GM18507 (cell line): ENCODE measurements at regions not wholly inside any gene's neighbourhood (a gene's known extent, or its start where the extent isn't known, plus 50 kb on each side); places are given as distances from the start of the nearest gene placed in this dataset.
A peak's percentile ranks its signal among the peaks of the same experiment; 100 is the strongest.

Experiments used
- DNase-seq: peaks from one replicate; pipeline ENCODE4 v3.0.0; 2011; ENCODE audit warnings: low read depth; ENCODE audit not compliant: insufficient read length; ENCODE audit errors: extremely low spot score
- FAIRE-seq: peaks from 2 replicates; lab custom pipeline; 2011; peaks lifted over from hg19 to GRCh38; lab: Jason Lieb, UNC

DNA sequence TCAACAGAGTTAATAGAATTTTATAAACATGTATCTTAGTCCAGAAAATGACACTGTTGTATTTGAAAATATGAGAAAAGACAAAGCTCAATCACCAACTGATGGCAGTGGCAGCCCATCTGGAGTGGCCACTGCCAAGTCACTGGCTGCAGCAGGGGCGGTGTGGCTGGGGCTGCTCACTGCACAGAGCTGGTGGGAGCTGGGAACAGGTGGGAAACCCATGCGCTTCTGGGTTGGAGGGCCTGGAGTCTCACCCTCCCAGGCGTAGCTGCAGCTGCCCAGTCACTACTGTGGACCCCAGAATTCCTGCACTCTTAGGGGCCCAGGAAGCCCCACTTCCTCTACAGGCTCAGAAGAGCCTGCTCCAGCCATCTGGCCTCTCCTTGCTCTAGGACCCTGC lies 251.8 kb upstream of the NDST4 start:
- FAIRE-seq (no peak), DNase-seq (no peak)

DNA sequence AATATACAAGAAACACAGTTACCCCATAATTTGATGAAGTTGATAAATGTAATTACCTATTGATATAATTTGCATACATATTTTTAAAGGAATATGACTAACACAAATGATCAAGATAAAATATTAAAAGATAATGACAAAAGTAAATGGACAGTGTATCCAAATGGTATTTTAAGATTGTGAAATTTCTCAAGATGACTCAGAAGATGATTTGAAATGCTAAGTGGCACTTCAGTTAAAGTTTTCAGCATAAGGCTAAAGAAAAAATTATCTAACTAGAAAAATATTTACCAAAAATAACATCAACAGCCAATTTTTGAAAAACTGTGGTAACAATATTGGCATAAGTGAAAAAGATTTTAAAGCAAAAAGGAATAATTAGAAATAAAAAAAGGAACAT lies 248.4 kb upstream of the NDST4 start:
- DNase-seq (no peak), FAIRE-seq (no peak)

DNA sequence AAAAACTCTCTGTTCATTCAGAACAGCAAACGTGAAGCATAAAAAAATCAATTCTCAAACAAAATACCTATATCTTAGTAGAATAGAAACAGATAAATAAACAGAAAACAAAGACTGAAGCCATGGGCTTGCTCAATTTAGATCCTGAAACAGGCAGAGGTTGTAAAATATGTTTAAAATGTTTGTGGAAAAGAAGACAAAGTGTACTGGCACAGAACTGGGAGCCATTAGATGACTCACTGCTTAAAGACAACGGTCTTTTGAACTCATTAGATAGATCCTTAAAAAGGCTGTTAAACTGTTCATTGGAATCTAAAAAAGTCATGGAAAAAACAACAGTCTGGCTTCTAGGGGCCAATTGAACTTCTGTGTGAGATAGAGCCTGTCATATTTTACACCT lies 247.0 kb upstream of the NDST4 start:
- no peak for DNase-seq

DNA sequence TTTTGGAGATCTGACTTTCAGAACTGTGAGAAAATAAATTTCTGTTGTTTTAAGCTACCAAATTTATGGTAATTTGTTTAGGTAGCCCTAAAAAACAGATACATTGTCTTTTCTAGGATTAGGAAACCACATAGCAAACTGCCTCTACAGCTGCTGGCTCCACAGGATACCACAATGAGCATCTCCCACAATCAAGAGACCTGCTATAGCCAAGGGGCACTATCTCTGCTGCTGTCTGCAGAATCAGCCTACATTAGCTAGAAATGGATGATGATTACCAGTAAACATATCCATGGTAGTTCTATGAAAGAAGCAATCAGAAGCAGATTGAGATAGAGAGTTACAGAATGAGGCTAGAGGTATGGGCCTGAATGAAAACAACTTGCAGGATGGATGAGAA lies 244.4 kb upstream of the NDST4 start:
- no peak for DNase-seq
- no peak for FAIRE-seq

More for the DNA sequence above, 247.0 kb upstream of the NDST4 start:
- no peak for FAIRE-seq

DNA sequence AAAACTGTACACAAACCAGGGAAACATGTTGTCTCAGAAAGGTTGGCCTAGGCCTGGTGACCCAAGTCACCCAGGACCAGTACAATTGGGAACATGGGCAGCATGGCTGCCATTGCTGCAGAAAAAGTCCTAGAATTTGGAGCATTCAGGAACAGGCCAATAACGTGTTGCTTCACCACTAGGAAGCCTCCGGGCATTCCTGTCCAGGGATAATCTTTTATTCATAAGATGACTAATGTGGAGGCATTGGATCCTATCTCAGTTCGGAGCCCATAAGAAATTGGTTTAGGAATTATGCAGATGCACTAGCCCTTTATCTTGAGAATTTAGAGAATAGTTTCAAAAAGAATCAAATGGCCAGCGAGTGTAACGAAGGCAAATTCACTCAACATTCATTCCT lies 242.8 kb upstream of the NDST4 start:
- DNase-seq: no peak
- no peak for FAIRE-seq

DNA sequence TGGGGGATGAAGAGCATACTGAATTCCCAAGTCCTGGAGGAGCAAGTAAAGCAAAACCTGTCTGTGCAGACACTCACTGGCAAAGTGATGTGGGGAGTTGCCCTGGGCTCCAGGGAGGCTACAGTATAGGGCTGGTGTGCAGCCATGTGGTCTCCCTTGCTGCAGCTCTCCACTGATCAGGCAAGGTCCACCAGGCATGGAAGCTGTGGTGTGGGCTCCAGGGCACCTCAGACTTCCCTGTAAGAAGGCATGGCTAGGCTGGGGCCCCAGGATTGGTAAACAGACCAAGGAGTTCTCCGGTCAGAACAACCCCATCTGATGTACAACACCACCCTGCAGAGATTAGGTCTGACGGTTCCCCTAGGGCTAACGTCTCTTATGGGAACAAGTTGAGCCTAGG lies 241.9 kb upstream of the NDST4 start:
- DNase-seq (no peak), FAIRE-seq (no peak)

DNA sequence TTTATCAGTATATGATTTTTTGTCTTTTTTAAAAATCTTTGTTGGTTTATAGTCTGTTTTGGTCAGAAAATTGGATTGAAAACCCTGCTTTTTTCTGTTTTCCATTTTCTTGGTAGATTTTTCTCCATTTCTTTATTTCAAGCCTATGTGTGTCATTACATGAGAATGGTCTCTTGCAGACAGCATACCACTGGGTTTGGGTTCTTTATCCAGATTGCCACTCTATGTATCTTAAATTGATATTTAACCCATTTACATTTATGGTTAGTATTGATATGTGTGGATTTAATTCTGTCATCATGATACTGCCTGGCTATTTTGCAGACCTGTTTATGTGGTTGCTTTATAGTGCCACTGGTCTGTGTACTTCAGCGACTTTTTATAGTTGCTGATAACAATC lies 239.9 kb upstream of the NDST4 start:
- DNase-seq: no peak
- FAIRE-seq: no peak

DNA sequence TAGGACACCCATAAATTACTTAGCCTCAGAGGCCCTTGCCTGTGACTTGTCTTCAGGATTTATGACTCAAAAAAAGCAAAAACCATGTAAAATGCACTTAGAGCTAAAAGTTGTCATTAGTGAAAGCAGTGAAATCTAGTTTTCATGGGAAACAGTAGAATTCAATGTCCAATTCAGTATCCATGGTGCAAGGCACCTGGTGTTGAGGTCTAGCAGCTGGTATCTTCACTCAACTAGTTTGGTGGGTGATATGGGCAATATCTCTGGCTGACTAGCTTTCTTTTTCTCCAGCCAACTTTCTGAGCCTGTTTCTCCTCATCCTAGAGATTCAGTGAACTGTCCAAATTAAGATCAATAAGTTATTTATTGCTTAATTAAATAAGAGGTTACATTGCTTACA lies 229.8 kb upstream of the NDST4 start:
- DNase-seq (no peak), FAIRE-seq (no peak)

DNA sequence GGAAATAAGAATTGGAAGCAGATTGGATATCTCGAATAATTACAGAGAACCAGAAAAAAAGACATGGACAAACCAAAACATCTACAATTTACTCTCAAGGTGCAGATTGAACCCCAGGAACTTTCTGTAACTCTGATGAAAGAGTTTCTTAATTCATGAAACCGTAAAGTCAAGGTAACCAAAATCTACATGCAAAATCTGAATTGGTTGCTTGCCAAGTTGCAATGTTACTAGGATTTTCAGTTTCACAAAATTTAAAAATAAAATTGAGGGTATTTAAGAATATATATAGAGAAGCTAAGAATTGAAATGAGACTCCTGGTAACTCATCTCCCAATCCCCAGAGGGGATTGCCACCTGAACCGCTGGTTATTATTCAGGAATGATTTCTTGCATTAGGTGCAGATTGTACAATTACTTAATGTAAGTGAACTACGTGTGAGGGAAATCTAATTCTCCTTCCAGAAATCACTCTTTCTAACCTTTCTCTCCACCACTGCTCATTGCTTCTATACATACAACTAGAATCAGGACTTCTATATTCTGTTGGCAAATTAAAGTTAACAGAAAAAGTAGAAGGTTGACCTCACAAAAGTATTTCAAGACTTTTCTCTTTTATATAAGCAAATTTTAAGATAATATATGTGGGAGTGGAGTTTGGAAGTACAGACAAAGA lies 221.5 kb upstream of the NDST4 start:
- DNase-seq (no peak), FAIRE-seq (peak; percentile 29)

DNA sequence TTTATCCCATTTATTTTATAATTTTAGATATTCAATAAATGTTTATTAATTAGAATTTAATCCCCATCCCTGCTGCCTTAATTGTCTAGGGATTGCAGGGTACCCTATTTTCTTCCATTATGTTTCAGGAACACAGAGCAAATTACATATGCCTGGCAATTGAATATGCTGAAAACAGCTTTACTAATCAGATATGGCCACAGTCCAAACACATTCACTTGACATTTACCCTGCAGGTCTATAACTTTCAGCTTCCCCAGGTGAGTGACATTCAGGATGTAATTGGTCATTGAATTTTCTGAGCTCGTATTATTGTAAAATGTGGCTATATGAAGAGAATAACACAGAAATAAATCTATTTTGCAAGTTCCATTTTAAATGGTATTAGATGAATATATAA lies 218.7 kb upstream of the NDST4 start:
- FAIRE-seq: no peak
- no peak for DNase-seq

DNA sequence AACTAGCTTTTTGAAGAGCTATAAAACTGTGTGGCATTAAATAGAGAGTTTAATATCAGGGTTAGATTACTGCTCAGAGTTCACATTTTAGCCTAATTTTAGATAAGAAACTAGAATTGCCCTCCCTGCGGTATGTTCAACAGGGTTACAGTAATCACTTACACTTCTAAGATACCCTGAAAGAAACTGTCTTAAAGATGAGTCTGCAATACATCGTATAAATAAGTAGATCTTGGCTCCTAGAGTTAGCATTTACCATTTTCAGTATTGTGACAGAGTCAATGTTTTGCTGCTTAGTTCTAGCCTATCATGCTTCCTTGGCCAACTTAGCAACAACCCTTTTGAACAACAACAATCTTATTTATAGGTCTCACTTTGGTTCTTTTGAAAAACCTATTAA lies 217.8 kb upstream of the NDST4 start:
- DNase-seq (no peak), FAIRE-seq (no peak)

DNA sequence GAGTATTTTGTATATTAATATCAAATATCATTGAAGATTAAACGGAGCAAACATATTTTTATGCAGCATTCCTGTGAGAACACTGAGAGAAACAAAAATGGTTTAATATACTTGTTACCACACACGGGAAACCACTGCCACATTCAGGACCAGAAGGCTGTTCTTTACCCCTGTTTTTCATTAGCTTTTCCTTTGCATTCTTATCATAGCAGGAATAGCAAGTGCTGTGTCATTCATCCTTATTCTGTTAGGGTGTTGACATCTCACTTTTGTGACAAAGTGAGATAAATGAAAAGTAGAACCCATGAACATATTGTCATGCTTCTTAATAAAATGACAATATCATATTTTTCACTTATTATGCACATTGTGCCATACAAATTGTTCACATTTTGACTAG lies 212.4 kb upstream of the NDST4 start:
- FAIRE-seq: no peak
- DNase-seq: no peak

DNA sequence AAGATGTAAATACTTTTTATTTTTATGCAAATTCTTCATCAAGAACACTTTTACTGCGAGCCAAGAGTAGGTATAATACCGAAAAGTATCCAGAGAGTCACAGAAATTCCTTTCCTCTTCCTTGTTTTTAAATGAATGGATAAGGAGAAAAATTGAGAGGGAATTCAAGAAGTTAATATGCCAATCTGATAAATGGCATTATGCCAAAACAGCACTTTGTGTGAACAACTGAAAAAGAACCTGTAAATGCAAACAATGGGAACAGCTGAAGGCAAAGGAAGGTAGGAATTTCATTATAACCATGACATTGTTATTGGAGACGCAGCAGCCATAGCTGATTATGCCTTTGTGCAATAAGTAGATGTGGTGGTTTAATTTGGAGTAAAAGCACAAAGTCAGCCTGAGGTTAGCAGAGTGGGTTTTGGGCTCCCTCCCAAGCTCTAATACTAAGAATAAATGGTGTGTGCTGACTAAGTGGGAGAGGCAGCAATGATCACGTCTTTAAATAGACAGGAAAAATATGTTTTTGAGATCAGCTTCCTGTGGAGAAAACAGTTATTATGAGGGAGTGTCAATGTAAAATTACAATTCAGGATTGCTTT lies 209.8 kb upstream of the NDST4 start:
- FAIRE-seq: no peak

DNA sequence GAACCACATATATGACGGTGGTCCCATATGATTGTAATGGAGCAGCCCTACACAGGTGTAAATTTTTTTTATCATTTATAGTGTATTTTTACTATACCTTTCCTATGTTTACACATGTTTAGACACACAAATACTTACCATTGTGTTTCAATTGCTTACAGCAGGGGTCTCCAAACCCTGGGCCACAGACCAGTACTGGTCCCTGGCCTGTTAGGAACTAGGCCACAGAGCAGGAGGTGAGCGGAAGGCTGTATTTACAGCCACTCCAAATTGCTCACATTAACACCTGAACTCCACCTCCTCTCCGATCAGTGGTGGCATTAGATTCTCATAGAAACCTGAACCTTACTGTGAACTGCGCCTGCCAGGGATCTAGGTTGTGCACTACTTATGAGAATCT lies 201.8 kb upstream of the NDST4 start:
- FAIRE-seq: no peak
- DNase-seq: no peak

More for the DNA sequence above, 209.8 kb upstream of the NDST4 start:
- DNase-seq: no peak

DNA sequence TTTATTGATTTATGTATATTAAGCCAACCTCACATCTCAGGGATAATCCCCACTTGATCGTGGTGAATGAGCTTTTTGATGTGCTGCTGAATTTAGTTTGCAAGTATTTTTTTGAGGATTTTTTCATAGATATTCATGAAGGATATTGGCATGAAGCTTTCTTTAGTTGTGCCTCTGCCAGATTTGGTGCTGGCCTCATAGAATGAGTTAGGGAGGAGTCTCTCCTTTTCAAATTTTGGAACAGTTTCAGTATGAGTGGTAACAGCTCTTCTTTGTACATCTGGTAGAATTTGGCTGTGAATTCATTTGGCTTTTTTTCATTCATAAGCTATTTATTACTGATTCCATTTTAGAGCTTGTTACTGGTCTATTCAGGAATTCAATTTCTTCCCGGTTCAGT lies 197.2 kb upstream of the NDST4 start:
- FAIRE-seq (no peak), DNase-seq (no peak)

DNA sequence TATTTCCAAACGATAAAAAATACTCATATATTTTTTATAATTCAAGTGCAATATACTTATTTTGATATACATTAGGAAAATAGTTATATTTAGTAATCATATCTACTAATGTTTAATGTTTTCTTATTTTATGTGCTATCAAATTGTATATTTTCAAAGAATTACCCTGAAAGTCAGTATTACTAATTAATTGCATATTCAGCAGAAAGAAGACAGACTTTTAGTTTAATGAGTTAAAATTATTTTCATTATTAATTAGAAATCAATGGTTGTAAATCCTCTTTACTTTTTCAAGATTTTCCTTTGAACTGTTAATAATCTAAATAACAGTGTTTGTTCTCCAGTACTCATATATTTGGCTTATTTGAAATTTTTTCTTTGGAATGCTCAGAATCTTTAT lies 181.3 kb upstream of the NDST4 start:
- DNase-seq (no peak), FAIRE-seq (no peak)

DNA sequence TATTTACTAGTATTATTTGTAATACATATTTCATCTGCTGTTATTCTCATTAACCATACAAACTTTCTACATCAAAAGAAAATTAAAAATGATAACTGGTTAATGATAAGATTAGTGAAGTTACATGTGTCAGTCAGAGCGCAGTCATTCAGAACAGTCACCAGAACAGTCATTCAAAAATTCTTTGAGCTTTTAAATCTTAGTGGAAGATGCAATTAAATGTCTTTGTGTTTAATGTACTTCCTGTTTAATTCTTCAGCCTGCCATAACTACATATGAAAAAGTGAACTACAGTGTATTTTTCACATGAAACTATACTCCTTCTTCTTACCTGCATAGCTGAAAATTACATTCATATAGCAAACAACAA lies 179.7 kb upstream of the NDST4 start:
- DNase-seq: no peak
- FAIRE-seq: no peak

DNA sequence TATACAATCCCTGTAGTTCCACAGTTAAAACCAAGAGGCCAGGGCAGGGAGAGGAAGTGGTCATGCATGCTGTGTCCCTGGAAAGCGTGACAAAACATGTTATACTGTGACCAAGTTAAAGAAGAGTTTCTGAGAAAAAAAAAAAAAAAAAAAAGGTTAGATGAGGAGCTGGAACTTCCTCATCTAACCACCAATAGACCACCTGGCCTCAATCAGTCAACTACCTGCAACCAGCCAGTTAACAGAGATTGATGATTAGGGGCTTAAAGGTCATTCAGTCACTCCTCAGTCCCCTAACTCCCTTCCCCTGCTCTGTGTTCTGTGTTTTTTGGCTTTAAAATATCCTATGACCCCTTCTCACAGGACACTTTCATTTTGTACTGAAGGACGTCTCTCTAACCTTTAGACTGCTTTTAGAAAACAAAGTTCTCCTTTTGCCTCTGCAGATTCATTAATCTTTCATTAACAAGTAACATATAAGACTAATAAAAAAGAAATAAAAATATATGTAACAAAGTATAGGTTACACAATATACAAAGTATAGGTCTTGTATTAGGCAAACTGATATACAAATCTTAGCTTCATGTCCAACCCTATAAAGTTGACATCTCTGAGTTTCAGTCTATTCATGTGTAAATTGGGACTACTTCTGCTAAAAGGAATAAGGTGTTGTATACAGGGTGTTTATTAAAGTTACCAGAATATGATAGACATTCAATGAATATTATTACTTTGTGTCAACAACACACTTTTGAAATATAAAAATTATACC lies 179.1 kb upstream of the NDST4 start:
- FAIRE-seq: peak; percentile 9

DNA sequence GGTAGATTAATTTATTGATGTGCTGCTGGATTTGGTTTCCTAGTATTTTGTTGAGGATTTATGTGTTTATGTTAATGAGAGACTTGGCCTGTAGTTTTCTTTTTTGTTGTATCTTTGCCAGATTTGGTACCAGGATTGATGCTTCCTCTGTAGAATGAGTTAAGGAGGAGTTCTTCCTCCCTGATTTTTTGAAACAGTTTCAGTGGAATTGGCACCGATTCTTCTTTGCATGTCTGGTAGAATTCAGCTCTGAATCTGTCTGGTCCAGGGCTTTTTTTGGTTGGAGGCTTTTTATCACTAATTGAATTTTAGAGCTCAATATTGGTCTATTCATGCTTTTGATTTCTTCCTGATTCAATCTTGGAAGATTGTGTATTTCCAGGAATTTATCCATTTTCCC lies 174.0 kb upstream of the NDST4 start:
- no peak for DNase-seq
- FAIRE-seq: no peak

More for the DNA sequence above, 179.1 kb upstream of the NDST4 start:
- DNase-seq: no peak

DNA sequence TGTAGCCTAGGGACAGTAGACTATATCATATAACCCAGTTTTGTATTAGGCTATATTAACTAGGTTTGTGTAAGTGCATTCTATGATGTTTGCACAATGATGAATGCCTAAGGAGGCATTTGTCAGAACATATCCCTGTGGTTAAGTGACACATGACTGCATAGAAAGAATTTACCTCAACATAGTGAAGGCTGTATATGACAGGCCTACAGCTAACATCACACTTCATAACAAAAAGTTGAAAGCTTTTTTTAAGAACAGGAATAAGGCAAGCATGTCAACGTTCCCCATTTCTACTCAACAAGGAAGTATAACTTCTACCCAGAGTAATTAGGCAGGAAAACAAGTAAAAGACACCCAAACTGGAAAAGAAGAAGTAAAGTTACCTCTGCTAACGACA lies 165.9 kb upstream of the NDST4 start:
- FAIRE-seq: no peak
- DNase-seq: no peak

DNA sequence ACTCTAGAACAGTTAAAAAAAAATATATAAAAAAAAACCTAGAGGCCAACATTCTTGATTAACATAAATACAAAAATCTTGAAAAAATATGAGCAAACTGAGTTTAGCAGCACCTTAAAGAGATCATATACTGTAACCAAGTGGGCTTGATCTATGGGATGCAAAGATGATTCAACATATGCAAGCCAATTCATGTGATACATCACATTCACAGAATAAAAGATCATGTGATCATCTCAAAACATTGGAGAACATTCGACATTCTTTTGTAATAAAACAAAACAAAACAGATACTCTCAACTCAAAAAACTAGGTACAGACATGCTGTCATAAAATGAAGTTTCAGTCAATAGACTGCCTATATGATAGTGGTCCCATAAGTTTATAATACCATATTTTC lies 165.4 kb upstream of the NDST4 start:
- no peak for DNase-seq
- no peak for FAIRE-seq
